Prostate gland (tissue), 2 donors: ENCODE measurements at regions not wholly inside any gene's neighbourhood (a gene's known extent, or its start where the extent isn't known, plus 50 kb on each side); places are given as distances from the start of the nearest gene placed in this dataset.

Experiments used
- DNase-seq: peaks from one replicate; pipeline ENCODE4 v3.0.0-alpha.2; 2019; ENCODE audit warnings: low spot score
- H3K27ac ChIP-seq, 2 donors: fragments of 200-600 bp; sonication (generic); 2 replicates each; pipeline ENCODE4 v1.5.1; 2017 to 2019
- H3K27me3 ChIP-seq: fragments of 200-600 bp; sonication (generic); replicated peaks from 2 replicates; pipeline ENCODE4 v1.5.1; 2019; ENCODE audit not compliant: insufficient read depth
- H3K36me3 ChIP-seq, 2 donors: fragments of 200-600 bp; sonication (generic); 1 replicate in 1 of 2; 2 replicates in 1 of 2; pipeline versions ENCODE4 v1.5.1 to v1.8.1; 2017 to 2019
- H3K4me1 ChIP-seq: fragments of 200-600 bp; sonication (generic); replicated peaks from 2 replicates; pipeline ENCODE4 v1.5.1; 2019
- H3K4me3 ChIP-seq, 2 donors: fragments of 200-600 bp; sonication (generic); 2 replicates each; pipeline ENCODE4 v1.5.1; 2017 to 2019
- H3K9me3 ChIP-seq: fragments of 200-600 bp; sonication (generic); 2 replicates; pipeline ENCODE4 v1.5.1; 2017
- POLR2A ChIP-seq: fragments of 450-650 bp; IDR thresholded peaks from one replicate; pipeline ENCODE4 v1.6.1; 2016; ENCODE audit warnings: antibody characterized with exemption, mild to moderate bottlenecking
- POLR2AphosphoS5 ChIP-seq: sonication (generic); formaldehyde crosslinking; IDR thresholded peaks from one replicate; pipeline ENCODE4 v1.6.1; 2017; ENCODE audit warnings: antibody characterized with exemption
- WGBS: methylation state at CpG from one replicate; pipeline ENCODE4 v1.1.5; 2018; 5-methylcytosine and 5-hydroxymethylcytosine counted together
- intact Hi-C: fragments of 100-400 bp; cut with DNase I; formaldehyde crosslinking; loops from one replicate; pipeline ENCODE4 v1.14.2; 2022
- TF ChIP-seq, protein P1 (sequence below), 4 experiments: fragments of 200-600 bp in 2 of 4; fragments of 450-650 bp in 2 of 4; sonication (generic) in 2 of 4; IDR thresholded peaks; 1 replicate in 3 of 4; 2 replicates in 1 of 4; pipeline ENCODE4 v1.5.1; 2016 to 2019; ENCODE audit warnings: antibody characterized with exemption in 4 of 4, mild to moderate bottlenecking in 2 of 4, moderate library complexity in 2 of 4

DNA sequence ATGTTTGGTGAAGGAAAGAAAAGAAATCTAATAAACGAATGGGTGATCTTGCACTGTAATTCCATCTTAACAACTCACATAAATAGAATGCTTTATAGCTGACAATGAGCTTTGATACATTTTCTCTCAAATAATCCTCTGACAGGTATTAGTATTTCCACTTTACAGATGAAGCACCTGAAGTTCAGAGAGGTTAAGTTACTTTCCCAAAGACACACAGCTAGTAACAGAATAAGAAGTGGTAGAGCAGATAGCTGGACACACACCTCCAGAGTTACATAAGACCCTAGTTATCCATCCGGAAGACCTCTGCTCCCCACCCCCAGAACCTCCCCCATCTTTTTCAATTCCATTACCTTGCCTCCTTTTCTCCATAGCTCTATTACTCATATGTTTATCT is 213.3 kb upstream of the ZC3H12A start:
- no peak for TF ChIP-seq POLR2A
- no peak for TF ChIP-seq POLR2AphosphoS5
- TF ChIP-seq, protein P1, sequence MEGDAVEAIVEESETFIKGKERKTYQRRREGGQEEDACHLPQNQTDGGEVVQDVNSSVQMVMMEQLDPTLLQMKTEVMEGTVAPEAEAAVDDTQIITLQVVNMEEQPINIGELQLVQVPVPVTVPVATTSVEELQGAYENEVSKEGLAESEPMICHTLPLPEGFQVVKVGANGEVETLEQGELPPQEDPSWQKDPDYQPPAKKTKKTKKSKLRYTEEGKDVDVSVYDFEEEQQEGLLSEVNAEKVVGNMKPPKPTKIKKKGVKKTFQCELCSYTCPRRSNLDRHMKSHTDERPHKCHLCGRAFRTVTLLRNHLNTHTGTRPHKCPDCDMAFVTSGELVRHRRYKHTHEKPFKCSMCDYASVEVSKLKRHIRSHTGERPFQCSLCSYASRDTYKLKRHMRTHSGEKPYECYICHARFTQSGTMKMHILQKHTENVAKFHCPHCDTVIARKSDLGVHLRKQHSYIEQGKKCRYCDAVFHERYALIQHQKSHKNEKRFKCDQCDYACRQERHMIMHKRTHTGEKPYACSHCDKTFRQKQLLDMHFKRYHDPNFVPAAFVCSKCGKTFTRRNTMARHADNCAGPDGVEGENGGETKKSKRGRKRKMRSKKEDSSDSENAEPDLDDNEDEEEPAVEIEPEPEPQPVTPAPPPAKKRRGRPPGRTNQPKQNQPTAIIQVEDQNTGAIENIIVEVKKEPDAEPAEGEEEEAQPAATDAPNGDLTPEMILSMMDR (IDR thresholded peaks at IDR 0.05), result no peak
- no peaks in the 10 kb centered on the region for H3K36me3 ChIP-seq
- WGBS, result 73% methylated on average over 2 of the region's 2 CpGs
- no peak overlapping the region for H3K27ac ChIP-seq
- intact Hi-C loops, result no loop called here
- H3K4me3 ChIP-seq, result no peak overlapping the region
- no peaks in the 10 kb centered on the region for H3K4me1 ChIP-seq
- no peaks in the 10 kb centered on the region for H3K9me3 ChIP-seq
- no peak for DNase-seq
- H3K27me3 ChIP-seq, result peaks cover 14% of the 10 kb centered on the region

DNA sequence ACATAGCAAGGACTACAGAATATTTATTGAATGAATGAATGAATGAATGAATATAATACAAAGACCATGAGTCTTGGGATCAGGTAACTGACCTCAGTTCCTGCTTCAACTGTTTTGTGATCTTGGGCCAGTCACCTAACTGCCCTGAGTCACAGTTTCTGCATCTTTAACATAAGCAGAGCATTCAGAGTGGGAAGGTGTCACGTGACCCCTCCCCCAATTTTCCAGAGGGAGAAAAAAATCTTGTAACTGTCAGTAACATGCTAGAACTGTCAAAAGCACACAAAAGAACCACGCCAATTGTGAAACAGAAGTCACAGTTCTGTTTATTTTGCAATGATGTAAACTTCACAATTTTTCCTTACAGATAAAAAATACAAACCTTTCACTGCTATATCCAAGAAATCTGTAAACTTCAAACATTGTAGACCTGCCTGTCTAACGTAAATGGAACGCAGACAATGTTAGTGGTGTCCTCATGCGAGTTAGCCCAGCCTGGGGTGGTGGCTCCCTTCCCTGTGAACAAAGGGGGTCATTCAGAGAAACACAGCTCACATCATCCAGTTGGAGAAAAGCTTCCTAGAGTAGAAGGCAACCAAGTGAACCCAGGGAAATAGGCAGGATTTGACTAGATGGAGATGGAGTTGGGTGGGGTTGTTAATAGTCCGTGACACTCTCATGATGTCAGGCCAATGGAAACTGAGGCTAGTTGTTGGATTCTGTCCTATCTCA is 211.8 kb upstream of the ZC3H12A start:
- no peaks in the 10 kb centered on the region for H3K4me1 ChIP-seq
- no peak overlapping the region for H3K4me3 ChIP-seq
- TF ChIP-seq POLR2AphosphoS5 (no peak), POLR2A (no peak)
- TF ChIP-seq, protein P1 (IDR thresholded peaks at IDR 0.05), result no peak
- H3K36me3 ChIP-seq, result no peaks in the 10 kb centered on the region
- intact Hi-C loops, result no loop called here
- DNase-seq, result no peak
- no peak overlapping the region for H3K27ac ChIP-seq
- 36% methylated on average over 6 of the region's 6 CpGs for WGBS
- peaks cover 3% of the 10 kb centered on the region for H3K27me3 ChIP-seq
- H3K9me3 ChIP-seq, result no peaks in the 10 kb centered on the region

DNA sequence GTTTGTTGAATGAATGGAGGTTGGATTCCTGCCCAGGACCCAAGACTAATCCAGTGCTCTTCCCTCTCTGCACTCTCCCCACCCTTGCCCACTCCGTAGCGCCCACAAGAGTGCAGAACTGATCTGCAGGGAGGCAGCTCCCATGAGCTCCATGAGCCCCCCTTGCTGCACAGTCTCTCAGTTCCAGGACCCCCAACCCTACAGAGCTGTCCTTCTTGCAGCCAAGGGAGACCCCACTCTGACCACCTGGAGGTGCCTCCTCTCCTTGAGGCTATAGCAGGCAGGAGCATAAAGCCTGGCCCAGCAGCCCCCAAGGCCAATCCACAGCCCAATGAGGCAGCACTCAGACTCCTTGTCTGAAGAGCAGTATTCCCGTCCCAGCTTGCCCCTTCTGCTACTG is 209.2 kb upstream of the ZC3H12A start:
- WGBS, result 91% methylated on average over 3 of the region's 3 CpGs
- DNase-seq, result no peak
- intact Hi-C loops, result no loop called here
- H3K36me3 ChIP-seq, result no peaks in the 10 kb centered on the region
- H3K27ac ChIP-seq, result no peak overlapping the region
- no peaks in the 10 kb centered on the region for H3K27me3 ChIP-seq
- H3K9me3 ChIP-seq, result no peaks in the 10 kb centered on the region
- no peak overlapping the region for H3K4me3 ChIP-seq
- TF ChIP-seq POLR2AphosphoS5, result no peak
- TF ChIP-seq, protein P1 (IDR thresholded peaks at IDR 0.05), result no peak
- no peak for TF ChIP-seq POLR2A
- no peaks in the 10 kb centered on the region for H3K4me1 ChIP-seq

DNA sequence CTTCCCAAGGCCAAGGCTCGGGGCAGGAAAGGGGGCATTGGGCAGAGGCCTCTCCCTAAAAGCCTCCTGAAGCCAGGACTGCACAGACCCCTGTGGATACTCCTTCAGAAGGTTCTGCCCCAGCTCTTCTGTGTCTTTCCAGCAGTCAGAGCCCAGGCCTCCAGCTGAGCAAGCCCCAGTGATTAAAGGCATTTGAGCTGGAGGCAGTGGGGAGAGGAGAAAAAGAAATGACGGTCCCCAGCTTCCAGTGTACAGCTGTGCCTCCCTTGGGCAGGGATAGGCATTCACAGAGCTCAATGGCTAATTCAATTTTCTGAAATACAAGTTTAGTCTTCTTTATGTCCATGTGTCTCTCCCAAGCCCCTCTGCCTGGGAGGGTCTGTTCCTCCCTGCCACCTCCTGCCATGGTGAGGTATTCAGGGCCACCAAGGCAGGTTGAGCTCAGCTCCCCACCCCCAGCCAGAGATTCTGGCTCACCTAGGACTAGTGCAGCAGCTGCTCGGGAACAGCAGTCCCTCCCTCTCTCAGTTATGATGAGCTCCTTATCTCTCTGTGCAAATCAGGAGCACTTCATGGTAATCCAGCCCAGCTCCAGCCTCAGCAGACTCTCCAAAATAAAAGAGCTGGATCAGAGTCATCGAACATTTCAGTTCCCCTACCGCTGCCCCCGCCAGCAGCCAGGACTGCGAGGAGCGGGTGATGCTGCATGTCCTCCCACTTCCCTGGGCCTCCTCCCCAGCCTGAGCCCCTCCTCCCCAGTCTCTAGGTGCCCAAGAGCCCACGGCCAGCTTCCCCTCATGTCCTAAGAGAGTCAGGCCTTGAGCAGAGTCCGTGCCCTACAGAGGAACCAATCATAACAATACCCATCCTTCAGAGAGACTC is 208.4 kb upstream of the ZC3H12A start:
- intact Hi-C loops, result no loop called here
- 55% methylated on average over 10 of the region's 10 CpGs for WGBS
- no peaks in the 10 kb centered on the region for H3K9me3 ChIP-seq

More for the DNA sequence above, 208.4 kb upstream of the ZC3H12A start:
- Histone ChIP-seq H3K27ac (no peak overlapping the region), H3K36me3 (no peaks in the 10 kb centered on the region), H3K4me3 (no peak overlapping the region), H3K27me3 (no peaks in the 10 kb centered on the region), H3K4me1 (no peaks in the 10 kb centered on the region)
- DNase-seq, result no peak
- TF ChIP-seq POLR2A, result no peak
- TF ChIP-seq, protein P1 (IDR thresholded peaks at IDR 0.05), result no peak
- TF ChIP-seq POLR2AphosphoS5, result no peak
